Renal pelvis (tissue), 1 donor: ENCODE measurements at regions not wholly inside any gene's neighbourhood (a gene's known extent, or its start where the extent isn't known, plus 50 kb on each side); places are given as distances from the start of the nearest gene placed in this dataset.
"Not testable (repeated sequence)": the region's sequence is repeated elsewhere in the genome, so short reads cannot be mapped to it uniquely, and the experiment has no call there.

Experiments
- DNase-seq: peaks from one replicate; pipeline ENCODE4 v3.0.0-alpha.2; 2013

DNA sequence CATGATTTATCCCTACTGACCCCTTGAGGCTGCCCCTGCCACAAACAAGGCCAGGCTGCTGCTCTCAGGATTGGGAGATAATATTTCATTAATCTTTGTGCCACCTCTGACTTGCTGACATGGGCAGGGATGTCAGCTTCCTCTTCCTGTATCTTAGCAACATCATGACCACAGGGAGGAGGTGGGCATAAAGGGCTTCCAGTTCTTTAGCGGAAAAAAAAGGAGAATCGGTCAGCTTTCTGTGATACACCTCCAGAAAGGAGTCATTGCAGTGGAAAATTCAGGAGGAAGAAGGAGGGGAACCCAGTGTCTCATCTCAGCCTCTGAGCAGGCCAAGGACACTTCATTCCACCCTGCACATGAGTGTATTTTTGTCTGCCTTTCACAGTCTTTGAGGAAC lies 206.8 kb upstream of the SDK2 start:
- DNase-seq = no peak

DNA sequence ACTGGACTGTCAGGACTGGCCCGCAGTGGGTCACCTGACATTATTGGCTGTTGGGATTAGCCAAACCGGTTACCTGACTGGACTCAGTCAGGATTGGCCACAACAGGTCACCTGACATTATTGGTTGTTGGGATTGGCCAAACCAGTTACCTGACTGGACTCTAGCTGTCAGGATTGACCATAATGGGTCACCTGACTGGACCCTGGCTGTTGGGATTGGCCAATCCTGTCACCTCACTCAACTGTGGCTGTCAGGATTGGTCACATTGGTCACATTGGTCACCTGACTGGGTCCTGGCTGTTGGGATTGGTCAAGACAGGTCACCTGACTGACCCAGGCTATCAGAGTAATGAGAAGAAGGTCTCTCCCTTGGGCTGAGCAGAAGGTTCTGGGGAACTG lies 207.7 kb upstream of the SDK2 start:
- DNase-seq = no peak

DNA sequence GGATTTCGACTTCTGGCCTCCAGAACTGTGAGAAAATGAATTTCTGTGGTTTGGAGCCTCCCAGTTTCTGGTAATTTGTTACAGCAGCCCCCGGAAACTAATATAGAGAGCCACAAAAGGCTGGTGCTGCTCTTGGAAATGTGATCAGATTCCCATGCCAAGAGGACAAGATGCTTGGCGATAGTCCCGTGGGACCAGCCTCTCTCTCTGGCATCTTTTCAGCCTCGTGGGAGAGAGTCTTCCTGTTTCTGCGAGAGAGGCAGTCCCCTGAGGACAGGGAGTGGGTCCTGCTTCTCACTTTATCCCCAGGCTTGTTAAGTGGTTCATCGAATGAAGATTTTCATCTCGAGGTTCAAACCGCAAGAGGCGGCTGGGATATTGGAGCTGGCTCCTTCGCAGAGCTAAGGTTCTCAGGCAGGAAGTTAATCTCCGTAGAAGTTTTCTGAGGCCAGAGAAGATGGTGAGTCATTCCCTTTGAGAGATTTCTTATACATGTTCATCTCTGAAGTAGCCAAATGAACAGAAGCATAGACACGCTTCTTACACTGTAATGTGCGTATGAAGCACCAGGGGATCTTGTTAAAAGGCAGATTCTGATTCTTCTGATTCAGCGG lies 211.6 kb upstream of the SDK2 start:
- DNase-seq = no peak

DNA sequence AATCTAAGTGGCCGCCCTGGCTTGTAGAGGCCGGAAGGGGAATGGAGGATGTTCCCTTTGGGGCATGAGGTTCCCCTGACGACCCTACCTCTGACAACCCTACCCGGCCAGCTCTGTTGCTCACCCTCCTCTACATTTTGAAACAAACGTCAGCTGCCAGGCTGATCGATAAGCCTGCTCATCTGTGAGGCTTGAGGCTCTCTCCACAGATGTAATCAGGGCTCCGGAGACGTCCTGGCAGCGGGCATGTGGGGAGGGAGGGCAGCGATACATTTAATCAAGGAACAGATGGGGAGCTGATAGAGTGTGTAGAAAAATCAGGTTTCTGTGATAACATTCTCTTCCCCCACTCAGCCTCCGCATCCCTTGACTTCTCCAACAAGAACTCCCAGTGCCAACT lies 212.3 kb upstream of the SDK2 start:
- DNase-seq = no peak

DNA sequence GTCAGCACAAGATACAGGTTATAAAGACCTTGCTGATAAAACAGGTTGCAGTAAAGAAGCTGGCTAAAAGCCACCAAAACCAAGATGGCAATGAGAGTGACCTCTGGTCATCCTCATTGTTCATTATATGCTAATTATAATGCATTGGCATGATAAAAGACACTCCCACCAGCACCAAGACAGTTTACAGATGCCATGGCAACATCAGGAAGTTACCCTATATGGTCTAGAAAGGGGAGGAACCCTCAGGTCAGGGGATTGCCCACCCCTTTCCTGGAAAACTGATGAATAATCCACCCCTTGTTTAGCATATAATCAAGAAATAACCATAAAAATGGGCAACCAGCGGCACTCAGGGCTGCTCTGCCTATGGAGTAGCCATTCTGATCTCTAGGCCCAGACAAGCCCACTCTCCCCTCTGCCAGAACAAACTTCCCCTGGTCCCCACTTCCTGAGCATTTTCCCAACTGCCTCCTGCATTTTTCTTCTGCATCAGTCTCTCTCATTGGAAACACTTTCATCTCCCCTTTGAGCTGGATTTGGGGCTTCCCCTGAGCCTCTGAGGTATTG lies 215.3 kb upstream of the SDK2 start:
- not testable (repeated sequence) for DNase-seq

DNA sequence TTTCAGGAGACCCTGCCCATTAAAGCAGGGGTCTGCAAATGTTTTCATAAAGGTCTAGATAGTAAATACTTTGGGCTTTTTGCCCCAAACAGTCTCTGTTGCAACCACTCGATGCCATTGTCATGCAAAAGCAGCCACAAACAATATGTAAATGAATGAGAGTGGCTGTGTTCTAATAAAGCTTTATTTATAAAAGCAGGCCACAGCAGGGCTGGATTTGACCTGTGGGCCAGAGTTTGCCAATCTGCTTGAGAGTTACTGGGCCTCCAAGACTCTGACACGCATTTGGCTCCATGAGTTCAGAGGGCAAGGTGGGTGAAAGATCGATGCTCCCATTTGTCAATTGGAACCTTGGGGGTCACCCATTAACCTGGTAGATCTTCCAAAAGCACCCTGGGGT lies 217.3 kb upstream of the SDK2 start:
- no peak for DNase-seq

DNA sequence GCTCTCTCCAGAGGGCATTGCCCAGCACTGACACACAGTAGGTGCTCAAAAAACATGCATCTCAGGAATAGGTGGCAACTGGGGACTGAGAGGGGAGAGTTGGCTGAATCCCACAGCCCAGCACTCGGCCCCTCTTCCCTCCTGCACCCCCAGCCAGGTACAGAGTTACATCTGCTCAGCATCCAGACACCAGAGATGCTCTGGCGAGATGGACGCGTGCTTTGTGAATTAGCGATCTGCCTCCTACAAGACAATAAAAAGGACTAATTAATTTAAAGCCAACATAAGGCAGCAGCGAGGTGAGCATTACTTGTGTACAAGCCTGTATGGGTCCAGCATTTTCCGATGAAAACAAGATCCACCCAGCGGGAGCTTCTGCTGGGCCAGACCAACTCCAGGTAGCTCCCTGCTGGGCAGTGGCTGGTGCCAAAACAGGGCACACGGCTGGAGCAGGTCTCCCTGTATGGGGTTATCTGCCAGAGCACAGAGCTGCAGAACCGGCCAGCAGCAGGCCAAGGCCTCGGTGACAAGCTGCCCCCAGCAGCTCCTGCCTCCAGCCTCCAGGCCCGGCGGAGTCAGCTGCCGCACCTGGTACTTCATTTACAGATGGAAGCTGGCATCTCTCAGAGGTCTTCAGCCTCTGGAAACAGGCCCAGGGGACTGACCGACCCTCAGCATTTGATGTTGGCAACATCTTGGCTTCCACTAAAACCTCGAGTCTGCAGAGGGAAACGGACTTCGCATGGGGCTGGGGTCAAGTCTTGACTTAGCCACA lies 219.7 kb upstream of the SDK2 start:
- DNase-seq = no peak

DNA sequence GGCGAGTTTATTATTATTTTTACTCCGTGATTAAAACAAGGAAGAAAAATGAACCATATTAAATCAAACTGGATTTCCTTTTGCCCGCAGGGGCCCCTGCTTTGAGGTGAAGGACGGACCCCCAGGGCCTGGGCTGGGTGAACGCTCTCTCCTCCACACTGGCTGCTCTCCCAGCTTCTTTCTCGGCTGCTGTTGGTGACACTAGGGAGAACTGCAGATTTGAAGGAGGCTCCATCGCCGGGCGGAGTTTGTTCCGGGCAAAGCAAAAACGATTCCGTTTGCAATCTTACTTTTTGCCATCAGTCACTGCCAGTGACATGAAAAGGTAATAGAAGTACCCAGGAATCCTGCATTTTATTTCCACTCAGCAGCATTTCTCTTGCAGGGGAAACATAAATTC lies 221.6 kb upstream of the SDK2 start:
- no peak for DNase-seq

DNA sequence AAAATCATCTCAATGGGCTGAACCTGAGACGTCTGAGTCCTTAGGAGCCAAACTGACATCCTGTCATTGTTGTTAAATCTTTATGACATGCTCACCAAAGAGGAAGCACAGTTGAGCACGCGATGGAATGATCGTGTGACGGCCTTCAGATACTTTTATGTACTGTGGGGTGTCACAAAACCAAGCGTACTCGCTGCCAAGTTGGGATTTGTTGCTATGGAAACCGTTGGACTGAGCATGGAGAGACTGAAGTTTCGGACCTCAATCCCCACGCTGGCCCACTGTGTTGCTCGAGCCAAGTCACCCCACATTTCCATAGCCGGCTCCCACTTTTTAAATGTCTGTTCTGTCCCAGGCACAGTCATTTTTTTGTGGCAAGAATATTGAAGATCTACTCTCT lies 222.8 kb upstream of the SDK2 start:
- no peak for DNase-seq

DNA sequence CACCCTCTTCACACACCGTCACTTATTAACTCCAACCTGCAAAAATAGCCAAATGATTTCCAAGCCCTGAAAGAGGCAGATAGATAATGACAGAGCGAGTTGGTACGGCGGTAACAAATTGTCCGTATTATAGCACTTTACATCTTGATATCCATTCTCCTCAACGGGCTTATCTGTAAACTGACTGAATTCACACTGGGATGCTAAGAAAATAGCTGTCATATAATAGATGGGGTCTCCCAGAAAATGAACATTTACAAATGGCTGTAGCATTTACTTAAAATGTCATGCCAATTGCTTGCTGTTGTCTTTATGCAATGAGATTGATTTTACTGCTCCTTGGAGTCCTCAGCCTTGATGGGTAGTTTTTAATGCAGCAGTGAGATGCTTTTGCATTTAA lies 225.8 kb upstream of the SDK2 start:
- DNase-seq = no peak

DNA sequence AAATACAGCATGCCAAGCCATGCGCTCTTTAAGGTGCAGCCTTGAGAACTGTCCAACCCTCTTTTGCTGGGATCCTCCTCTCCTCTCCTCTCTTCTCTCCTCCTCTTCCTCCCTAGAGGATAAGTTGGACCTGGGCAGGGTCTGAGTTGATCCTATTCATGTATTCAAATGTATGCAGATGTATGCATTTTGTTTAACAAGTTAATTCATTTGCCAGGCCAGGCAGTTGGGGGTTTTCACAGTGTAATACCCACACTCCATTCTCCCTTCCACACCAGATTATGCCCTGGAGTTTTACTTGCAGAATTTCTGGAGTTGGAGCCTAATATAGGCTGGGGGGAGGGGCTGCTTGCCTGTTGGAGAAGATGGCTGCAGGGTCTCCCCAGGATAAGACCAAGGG lies 226.2 kb upstream of the SDK2 start:
- no peak for DNase-seq

DNA sequence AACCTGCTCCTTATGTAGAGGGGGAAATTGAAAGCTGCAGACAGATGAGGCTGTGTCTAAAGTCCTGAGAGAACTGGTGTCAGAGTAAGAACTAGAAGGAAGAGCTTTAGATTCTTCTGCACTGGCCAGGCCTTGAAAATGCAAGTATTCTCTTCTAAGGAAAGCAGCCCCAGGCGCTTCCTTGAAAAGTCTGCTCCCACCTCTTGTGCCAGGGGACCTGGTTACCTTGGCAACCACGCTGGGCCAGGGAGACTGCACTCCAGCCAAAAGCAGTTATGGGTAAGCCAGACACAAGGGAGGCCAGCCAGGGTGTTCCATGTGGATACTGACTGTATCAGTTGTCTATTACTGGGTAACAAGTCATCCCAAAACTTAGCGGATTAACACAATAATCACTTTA lies 228.6 kb upstream of the SDK2 start:
- no peak for DNase-seq

DNA sequence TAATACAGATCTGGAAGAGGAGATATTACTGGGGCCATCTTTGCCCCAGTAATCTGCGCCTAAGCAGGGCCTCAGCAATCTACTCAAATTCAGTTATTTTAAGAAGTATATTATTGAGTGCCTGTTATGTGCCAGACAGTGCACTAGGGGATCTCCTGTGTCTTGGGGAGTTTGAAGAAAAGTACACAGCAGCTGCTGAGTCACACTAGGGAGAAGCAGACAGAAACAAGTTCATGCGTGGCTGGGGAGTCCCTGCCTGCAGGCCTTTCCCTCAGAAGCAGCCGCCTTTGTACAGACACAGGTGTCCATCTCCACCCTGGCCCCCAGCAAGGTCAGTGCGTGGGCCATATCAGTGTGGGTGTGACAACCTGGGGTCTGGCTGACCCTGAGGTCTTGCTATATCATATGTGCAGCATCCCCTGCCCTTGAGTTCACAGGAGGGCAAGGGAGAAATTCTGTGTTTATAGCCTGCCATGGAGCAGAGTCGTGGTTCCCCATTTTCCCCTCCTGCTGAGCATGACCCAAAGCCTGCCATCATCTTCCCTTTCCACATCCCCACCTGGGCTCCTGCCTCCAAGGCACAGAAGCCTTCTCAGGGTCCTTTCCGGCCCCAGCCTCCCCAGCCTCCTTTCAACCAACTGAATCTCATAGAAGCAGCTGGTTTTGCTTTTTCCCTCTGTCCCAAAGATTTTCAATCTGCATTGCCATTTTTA lies 229.9 kb upstream of the SDK2 start:
- DNase-seq = no peak

DNA sequence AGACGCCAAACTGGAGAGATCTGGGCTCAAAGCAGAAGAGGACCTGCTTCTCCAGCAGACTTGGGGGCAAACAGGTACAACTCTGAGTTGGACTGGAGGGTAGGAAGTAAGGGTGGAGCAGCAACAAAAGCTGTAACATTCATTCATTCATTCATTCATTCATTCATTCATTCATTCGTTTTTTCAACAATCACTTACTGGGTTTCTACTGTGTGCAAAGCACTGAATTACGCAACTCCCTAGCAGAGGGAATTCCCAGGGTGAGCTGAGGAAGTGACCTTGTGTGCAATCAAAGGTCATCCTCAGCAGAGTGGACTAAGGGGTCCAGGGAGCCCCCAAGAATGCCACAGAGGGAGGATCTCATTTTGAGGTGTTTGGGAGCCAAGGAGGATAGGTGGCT lies 231.1 kb upstream of the SDK2 start:
- DNase-seq = no peak

DNA sequence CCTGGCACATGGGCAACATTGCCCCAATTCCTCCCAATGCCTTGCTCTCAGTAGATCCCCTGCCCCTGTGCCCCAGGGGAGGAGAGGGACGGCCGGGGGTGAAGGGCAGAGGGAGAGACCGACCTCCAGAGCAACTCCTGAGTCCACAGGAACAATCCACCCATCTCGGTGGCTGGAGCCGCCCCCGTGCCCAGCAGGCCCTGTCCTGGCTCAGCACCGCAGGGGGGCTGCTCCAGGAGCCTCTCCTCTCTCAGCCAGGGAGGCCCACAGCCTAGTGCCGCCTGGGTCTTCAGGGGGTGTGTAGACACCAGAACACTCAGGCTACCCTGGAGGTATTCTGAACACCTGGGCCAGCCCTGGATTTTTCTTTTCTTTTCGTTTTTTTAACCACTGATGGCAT lies 233.7 kb upstream of the SDK2 start:
- no peak for DNase-seq

DNA sequence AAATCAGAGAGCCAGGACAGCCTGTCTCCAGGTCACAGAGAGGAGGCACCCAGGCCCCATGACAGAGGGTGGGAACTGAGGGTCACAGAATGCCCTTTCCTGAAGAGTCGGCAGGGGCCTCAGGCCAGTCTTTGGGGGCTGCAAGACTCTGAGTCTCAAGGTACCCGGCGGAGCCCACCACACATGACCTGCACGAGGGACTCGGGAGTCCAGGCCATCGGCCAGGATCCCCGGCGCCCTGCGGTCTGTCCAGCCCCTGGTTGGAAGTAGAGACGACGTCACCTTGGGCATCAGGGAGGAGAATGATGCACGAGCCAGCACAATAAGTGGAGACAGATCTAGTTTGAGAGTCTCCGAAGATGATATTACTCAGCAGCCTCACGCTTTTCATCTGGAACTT lies 234.7 kb upstream of the SDK2 start:
- DNase-seq = no peak

DNA sequence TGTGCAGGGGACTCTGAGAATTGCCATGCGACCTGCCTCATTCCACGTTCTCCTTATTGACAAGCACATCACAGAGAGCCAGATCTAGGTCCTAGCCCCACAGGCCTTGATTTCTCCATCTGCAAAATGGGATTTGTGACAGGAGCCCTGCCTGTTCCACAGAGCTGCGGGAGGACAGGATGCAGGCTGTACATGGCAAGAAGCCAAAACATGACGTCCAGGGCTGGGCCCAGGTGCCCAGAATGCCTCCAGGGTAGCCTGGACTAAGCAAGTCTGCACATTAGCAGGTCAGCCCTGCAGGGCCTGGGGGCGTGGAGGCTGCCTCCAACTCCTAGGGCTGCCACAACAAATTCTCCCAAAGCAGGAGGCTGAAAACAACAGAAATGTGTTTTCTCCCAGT lies 235.7 kb upstream of the SDK2 start:
- DNase-seq = no peak

DNA sequence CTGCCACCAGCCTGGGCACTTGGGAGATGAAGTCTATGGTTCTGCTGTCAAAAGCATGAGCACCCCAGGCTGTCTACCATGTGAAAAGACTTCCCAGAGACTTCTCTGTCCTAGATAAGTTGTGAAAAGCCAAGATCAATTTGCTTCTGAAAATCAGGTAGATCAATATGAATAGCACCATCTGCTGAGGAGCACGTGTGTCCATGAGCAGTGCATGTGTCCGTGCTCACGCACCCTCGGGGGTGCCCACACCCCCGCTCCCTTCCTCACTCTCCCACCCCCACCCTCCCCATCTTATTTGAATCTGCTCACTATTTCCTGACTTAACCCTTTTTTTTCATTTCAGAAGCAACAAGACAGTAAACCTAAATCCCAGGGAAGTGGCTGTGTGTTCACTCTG lies 238.3 kb upstream of the SDK2 start:
- no peak for DNase-seq

DNA sequence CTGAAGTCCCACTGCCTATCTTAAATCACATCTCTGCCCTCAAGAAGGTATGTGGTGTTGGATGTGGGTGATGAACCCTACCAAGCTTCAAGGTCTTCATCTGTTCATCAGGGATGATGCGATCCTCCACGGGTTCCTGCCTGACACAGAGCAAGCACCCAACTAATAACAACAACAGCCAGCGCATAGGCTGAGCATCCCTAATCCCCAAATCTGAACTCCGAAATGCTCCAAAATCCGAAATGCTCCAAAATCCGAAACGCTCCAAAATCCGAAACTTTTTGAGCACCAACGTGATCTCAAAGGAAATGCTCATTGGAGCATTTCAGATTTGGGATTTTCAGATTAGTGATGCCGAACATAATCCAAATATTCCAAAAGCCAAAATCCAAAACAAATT lies 238.9 kb upstream of the SDK2 start:
- no peak for DNase-seq

DNA sequence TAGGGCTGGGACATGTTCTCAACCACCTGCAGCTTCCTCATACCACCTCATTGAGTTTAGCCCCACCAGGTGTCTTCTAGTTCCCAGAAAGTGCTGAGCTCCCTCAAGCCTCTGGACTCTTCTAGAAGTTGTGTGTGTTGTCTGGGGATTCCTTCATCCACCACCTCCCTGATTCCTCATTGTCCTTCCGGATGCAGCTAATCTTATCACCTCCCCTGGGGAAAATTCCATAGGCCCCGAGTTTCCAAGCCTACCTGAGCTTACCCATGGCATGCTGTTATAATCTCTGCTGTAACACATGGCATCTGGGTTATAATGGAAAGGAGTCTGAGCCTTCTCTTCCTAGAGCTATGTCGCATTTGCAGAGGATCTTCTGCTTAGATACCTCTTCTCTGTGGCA lies 243.5 kb upstream of the SDK2 start:
- DNase-seq = no peak

DNA sequence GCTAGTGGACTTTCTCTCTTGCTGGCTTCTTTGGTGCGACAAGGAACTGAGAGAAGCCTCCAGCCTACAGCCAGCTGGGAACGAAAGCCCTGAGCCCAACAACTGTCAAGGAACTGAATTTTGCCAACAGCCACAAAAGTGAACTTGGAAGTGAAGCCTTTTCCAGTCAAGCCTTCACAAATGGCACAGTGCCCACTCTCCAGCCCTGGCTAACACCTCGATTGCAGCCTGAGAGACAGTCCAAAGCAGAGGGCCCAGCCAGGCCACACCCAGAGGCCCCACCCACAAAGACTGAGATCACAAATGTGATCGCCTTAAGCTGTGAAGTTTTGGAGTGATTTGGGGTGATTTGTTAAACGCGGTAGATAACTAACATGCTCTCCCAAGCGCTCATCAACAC lies 244.6 kb upstream of the SDK2 start:
- no peak for DNase-seq

DNA sequence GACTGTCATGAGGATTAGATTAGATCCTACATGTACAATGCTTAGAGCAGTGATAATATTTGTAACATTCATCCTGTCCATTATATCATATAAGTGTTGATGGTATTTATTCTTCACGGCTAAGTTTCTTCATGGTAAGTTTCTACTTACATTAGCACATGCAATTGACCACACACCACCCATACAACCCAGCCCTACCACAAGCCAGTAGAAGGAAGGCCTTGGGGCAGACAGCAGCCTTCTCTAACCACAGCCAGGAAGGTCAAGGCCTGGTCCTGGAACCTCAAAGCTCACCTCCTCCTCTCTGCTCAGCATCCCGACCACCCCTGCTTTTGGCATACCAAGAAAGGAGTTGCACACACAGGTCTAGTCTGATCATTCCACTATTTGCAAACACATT lies 245.2 kb upstream of the SDK2 start:
- DNase-seq = no peak

DNA sequence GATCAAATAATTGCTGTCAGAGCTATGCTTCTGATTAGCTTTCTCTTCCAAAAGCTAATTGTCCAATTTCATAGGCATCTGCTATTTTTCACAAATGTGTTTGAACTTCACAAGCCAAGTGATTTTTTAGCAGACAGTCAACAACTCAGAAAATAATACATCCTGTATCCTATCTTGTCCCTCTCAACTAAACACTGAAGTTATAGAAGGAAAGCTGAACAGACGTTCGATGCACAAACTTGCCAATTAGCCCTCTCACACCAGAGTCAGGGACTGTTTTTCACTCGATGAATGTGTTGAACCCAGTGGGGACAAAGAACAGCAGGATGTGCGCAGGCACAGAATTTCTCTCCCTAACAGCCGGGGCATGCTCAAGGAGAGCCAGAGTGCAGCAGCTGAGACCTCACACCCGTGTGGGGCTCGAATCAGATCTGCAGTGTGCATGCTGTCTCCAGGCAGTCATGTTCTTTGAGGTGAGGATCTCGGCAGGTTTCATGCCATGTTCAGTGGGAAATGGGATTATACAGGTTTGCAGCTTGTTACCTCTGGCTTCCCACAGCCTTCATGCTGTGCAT lies 246.7 kb upstream of the SDK2 start:
- no peak for DNase-seq
